AG04450 (cell line): ENCODE measurements at regions not wholly inside any gene's neighbourhood (a gene's known extent, or its start where the extent isn't known, plus 50 kb on each side); places are given as distances from the start of the nearest gene placed in this dataset.
A peak's percentile ranks its signal among the peaks of the same experiment; 100 is the strongest.
"Not testable (repeated sequence)": the region's sequence is repeated elsewhere in the genome, so short reads cannot be mapped to it uniquely, and the experiment has no call there.

Experiments
- CTCF ChIA-PET: fragments of 300-600, 350-600 bp; formaldehyde crosslinking; extraction: SDS; loops from one replicate; lab custom pipeline; 2022; ENCODE audit warnings: antibody characterized with exemption, inconsistent platforms; lab: Charles Lee
- POLR2A ChIA-PET: fragments of 350-600 bp; formaldehyde crosslinking; extraction: SDS; loops from one replicate; lab custom pipeline; 2021; ENCODE audit warnings: antibody characterized with exemption, inconsistent platforms; lab: Yijun Ruan, JAX
- DNase-seq: peaks from one replicate; pipeline ENCODE4 v3.0.0-alpha.2; 2011; ENCODE audit warnings: low read depth, low spot score
- H3K27ac ChIP-seq: one replicate; pipeline ENCODE4 v1.5.1; 2012; ENCODE audit warnings: low read depth, low read length, control low read depth
- H3K27me3 ChIP-seq: one replicate; pipeline ENCODE4 v1.6.0; 2012; ENCODE audit warnings: low read length; ENCODE audit not compliant: control insufficient read depth, insufficient read depth
- H3K4me3 ChIP-seq: 2 replicates; pipeline ENCODE4 v1.5.1; 2011; ENCODE audit warnings: mild to moderate bottlenecking, low read depth, low read length, control low read depth
- H3K9me3 ChIP-seq: 2 replicates; pipeline ENCODE4 v1.5.1; 2012; ENCODE audit warnings: low read length; ENCODE audit not compliant: control insufficient read depth, insufficient read depth
- CTCF ChIP-seq: IDR thresholded peaks from 2 replicates; pipeline ENCODE4 v1.5.1; 2011; ENCODE audit warnings: low read depth, low read length, control low read depth, inconsistent platforms

GRCh38 chr3:23129817-23130216 lies 73.3 kb upstream of the UBE2E2 start:
- Histone ChIP-seq H3K4me3 (peak overlapping the region; percentile 28; the same call in 1 of the 2 replicates), H3K27me3 (no peaks in the 10 kb centered on the region), H3K27ac (no peak overlapping the region), H3K9me3 (no peaks in the 10 kb centered on the region)
- ChIA-PET POLR2A (no interaction called here), CTCF (no interaction called here)
- no peak for TF ChIP-seq CTCF
- DNase-seq: no peak

DNA sequence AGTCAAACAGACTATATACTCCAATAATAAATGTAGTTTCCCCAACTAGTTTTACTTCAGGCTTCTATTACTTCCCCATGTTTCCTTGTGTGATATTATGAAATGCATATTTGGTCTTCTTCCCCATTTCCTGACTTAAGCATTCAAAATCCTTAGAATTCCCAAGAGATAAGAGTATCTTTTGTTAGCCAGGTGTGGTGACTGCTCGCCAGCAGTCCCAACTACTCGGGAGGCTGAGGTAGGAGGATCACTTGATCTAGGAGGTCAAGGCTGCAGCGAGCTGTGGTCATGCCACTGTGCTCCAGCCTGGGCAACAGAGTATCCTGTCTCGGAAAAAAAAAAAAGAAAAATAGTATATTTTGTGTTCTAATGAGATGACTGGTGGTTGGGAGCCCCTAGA lies 72.7 kb upstream of the UBE2E2 start:
- CTCF ChIA-PET: no interaction called here
- Histone ChIP-seq H3K27me3 (peaks cover 3% of the 10 kb centered on the region), H3K27ac (no peak overlapping the region), H3K4me3 (no peak overlapping the region), H3K9me3 (no peaks in the 10 kb centered on the region)
- TF ChIP-seq CTCF: no peak
- DNase-seq: no peak
- POLR2A ChIA-PET: no interaction called here

- no peak for TF ChIP-seq CTCF
- Histone ChIP-seq H3K27me3 (peaks cover 3% of the 10 kb centered on the region), H3K9me3 (no peaks in the 10 kb centered on the region; the same call in 1 of the 2 replicates), H3K27ac (no peak overlapping the region), H3K4me3 (no peak overlapping the region)
- ChIA-PET POLR2A (no interaction called here), CTCF (no interaction called here)
- DNase-seq: no peak
Observed at GRCh38 chr3:23135026-23135785, 67.9 kb upstream of the UBE2E2 start.

DNA sequence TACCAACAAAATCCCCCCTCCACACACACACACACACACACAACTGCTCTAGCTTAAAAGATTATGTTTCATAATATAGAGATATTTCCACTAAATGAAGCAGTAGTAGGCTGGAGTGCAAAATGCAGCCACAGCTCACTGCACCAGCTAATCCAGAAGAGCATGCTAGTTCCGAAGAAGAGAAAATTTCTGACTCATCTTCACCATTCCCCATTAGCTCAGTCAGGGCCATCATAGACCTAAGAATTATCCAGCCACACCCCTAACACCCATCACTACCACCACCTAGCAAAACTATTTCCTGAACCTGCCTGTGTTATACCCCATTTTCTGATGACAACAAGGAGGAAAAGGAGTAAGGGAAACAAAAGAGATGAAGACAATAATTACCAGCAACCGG lies 67.1 kb upstream of the UBE2E2 start:
- DNase-seq: no peak
- ChIA-PET CTCF (no interaction called here), POLR2A (no interaction called here)
- Histone ChIP-seq H3K4me3 (no peak overlapping the region), H3K27ac (no peak overlapping the region), H3K27me3 (peaks cover 3% of the 10 kb centered on the region), H3K9me3 (no peaks in the 10 kb centered on the region; the same call in 1 of the 2 replicates)
- TF ChIP-seq CTCF: no peak

DNA sequence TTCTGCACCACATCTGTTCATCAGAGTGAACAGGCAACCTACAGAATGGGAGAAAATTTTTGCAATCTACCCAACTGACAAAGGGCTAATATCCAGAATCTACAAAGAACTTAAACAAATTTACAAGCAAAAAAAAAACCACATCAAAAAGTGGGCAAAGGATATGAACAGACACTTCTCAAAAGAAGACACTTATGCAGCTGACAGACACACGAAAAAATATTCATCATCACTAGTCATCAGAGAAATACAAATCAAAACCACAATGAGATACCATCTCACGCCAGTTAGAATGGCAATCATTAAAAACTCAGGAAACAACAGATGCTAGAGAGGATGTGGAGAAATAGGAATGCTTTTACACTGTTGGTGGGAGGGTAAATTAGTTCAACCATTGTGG lies 59.1 kb upstream of the UBE2E2 start:
- H3K9me3 ChIP-seq, H3K4me3 ChIP-seq, CTCF ChIA-PET, POLR2A ChIA-PET, H3K27me3 ChIP-seq, H3K27ac ChIP-seq, DNase-seq: not testable (repeated sequence)
